HCT116 (cell line): ENCODE measurements at regions not wholly inside any gene's neighbourhood (a gene's known extent, or its start where the extent isn't known, plus 50 kb on each side); places are given as distances from the start of the nearest gene placed in this dataset.

Experiments
- CTCF ChIP-seq, 3 experiments: fragments of 200-600 bp in 1 of 3; sonication (generic) in 1 of 3; IDR thresholded peaks in 2 of 3; conservative IDR thresholded peaks in 1 of 3; 2 replicates each; pipeline ENCODE4 v1.5.1; 2012 to 2017; ENCODE audit warnings: low read depth in 2 of 3, low read length in 2 of 3, antibody characterized with exemption in 1 of 3, borderline replicate concordance in 1 of 3, control low read depth in 1 of 3, mild to moderate bottlenecking in 1 of 3, mixed read lengths in 1 of 3, mixed run types in 1 of 3, moderate library complexity in 1 of 3; ENCODE audit not compliant: insufficient read depth in 1 of 3
- EZH2 ChIP-seq: fragments of 200-600 bp; sonication (generic); IDR thresholded peaks from 2 replicates; pipeline ENCODE4 v1.6.1; 2017; ENCODE audit warnings: antibody characterized with exemption, mixed run types
- EZH2phosphoT487 ChIP-seq: fragments of 200-600 bp; IDR thresholded peaks from 2 replicates; pipeline ENCODE4 v1.6.1; 2018; ENCODE audit warnings: antibody characterized with exemption, borderline replicate concordance
- JUND ChIP-seq: IDR thresholded peaks from 2 replicates; pipeline ENCODE4 v1.6.1; 2012
- POLR2A ChIP-seq: IDR thresholded peaks from 2 replicates; pipeline ENCODE4 v1.7.0; 2011; ENCODE audit warnings: borderline replicate concordance; ENCODE audit not compliant: insufficient read depth, insufficient read length; ENCODE audit errors: extremely low read depth
- POLR2AphosphoS5 ChIP-seq: IDR thresholded peaks from 2 replicates; pipeline ENCODE4 v1.6.1; 2011; ENCODE audit warnings: mild to moderate bottlenecking, low read depth, low read length, moderate library complexity
- RAD21 ChIP-seq: IDR thresholded peaks from 2 replicates; pipeline ENCODE4 v1.6.1; 2012; ENCODE audit warnings: low read depth, mild to moderate bottlenecking
- SP1 ChIP-seq: IDR thresholded peaks from 2 replicates; pipeline ENCODE4 v1.6.1; 2012; ENCODE audit warnings: low read depth
- TCF7L2 ChIP-seq: IDR thresholded peaks from 2 replicates; pipeline ENCODE4 v1.7.0; 2011; ENCODE audit warnings: borderline replicate concordance, inconsistent platforms; ENCODE audit not compliant: insufficient read depth, insufficient read length; ENCODE audit errors: extremely low read depth
- YY1 ChIP-seq: IDR thresholded peaks from 2 replicates; pipeline ENCODE4 v1.6.1; 2011; ENCODE audit warnings: low read length, low read depth, moderate library complexity, mild to moderate bottlenecking; ENCODE audit not compliant: insufficient replicate concordance; ENCODE audit errors: extremely low read depth
- TF ChIP-seq, protein P1 (sequence below): IDR thresholded peaks from 2 replicates; pipeline ENCODE4 v1.6.1; 2012; ENCODE audit warnings: low read depth
- TF ChIP-seq, protein P2 (sequence below): IDR thresholded peaks from 2 replicates; pipeline ENCODE4 v1.6.1; 2012
- TF ChIP-seq, protein P3 (sequence below): IDR thresholded peaks from 2 replicates; pipeline ENCODE4 v1.6.1; 2012

GRCh38 chr5:91456928-91457680, 74.0 kb upstream of the ARRDC3 start:
- TF ChIP-seq SP1 (no peak), RAD21 (no peak), CTCF (IDR thresholded peaks at IDR 0.05 in 2 of 3, conservative IDR thresholded peaks at IDR 0.05 in 1 of 3; ENCODE audit: borderline replicate concordance in 1 of 3, insufficient read depth in 1 of 3, low read depth in 2 of 3, low read length in 2 of 3) (no peak), POLR2A (no peak), POLR2AphosphoS5 (no peak), EZH2 (no peak), JUND (no peak), TCF7L2 (no peak), YY1 (no peak), EZH2phosphoT487 (no peak)
- TF ChIP-seq, protein P1, sequence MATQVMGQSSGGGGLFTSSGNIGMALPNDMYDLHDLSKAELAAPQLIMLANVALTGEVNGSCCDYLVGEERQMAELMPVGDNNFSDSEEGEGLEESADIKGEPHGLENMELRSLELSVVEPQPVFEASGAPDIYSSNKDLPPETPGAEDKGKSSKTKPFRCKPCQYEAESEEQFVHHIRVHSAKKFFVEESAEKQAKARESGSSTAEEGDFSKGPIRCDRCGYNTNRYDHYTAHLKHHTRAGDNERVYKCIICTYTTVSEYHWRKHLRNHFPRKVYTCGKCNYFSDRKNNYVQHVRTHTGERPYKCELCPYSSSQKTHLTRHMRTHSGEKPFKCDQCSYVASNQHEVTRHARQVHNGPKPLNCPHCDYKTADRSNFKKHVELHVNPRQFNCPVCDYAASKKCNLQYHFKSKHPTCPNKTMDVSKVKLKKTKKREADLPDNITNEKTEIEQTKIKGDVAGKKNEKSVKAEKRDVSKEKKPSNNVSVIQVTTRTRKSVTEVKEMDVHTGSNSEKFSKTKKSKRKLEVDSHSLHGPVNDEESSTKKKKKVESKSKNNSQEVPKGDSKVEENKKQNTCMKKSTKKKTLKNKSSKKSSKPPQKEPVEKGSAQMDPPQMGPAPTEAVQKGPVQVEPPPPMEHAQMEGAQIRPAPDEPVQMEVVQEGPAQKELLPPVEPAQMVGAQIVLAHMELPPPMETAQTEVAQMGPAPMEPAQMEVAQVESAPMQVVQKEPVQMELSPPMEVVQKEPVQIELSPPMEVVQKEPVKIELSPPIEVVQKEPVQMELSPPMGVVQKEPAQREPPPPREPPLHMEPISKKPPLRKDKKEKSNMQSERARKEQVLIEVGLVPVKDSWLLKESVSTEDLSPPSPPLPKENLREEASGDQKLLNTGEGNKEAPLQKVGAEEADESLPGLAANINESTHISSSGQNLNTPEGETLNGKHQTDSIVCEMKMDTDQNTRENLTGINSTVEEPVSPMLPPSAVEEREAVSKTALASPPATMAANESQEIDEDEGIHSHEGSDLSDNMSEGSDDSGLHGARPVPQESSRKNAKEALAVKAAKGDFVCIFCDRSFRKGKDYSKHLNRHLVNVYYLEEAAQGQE: no peak
- TF ChIP-seq, protein P2, sequence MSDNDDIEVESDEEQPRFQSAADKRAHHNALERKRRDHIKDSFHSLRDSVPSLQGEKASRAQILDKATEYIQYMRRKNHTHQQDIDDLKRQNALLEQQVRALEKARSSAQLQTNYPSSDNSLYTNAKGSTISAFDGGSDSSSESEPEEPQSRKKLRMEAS: no peak
- TF ChIP-seq, protein P3, sequence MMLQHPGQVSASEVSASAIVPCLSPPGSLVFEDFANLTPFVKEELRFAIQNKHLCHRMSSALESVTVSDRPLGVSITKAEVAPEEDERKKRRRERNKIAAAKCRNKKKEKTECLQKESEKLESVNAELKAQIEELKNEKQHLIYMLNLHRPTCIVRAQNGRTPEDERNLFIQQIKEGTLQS: no peak
